WTC11 (cell line): ENCODE measurements at regions not wholly inside any gene's neighbourhood (a gene's known extent, or its start where the extent isn't known, plus 50 kb on each side); places are given as distances from the start of the nearest gene placed in this dataset.

Source experiments
- ATAC-seq: fragments of 200-7000 bp; cut with Tn5 transposase; 2 replicates; pipeline ENCODE4 v1.10.0; 2021; ENCODE audit warnings: mild to moderate bottlenecking, moderate library complexity
- CTCF ChIA-PET: fragments of 300-600 bp; sonication (Branson Sonifier 250); formaldehyde crosslinking; loops from one replicate; lab custom pipeline; 2021; ENCODE audit warnings: antibody characterized with exemption; lab: Charles Lee
- POLR2A ChIA-PET: fragments of 350-600 bp; sonication (Branson Sonifier 250); formaldehyde crosslinking; loops from one replicate; lab custom pipeline; 2021; ENCODE audit warnings: antibody characterized with exemption; lab: Charles Lee
- DNase-seq: peaks from one replicate; pipeline ENCODE4 v3.0.0; 2021; ENCODE audit warnings: low spot score
- H3K27ac Mint-ChIP-seq: 2 replicates; pipeline ENCODE4 v1.8.0; 2021; ENCODE audit warnings: mixed read lengths
- H3K27me3 Mint-ChIP-seq: 2 replicates; pipeline ENCODE4 v1.8.0; 2021; ENCODE audit warnings: low read depth, mild to moderate bottlenecking, moderate library complexity, mixed read lengths
- H3K36me3 Mint-ChIP-seq: 2 replicates; pipeline ENCODE4 v1.8.0; 2021; ENCODE audit warnings: mixed read lengths
- H3K4me1 Mint-ChIP-seq: 2 replicates; pipeline ENCODE4 v1.8.0; 2022; ENCODE audit warnings: mixed read lengths
- H3K4me3 Mint-ChIP-seq: 2 replicates; pipeline ENCODE4 v1.8.0; 2021; ENCODE audit warnings: mild to moderate bottlenecking, moderate library complexity, mixed read lengths
- H3K9me3 Mint-ChIP-seq: 2 replicates; pipeline ENCODE4 v1.8.0; 2021; ENCODE audit warnings: mixed read lengths
- ATF2 ChIP-seq: sonication (generic); formaldehyde crosslinking; IDR thresholded peaks from 2 replicates; pipeline ENCODE4 v1.8.1; 2022; ENCODE audit warnings: low read depth, missing genetic modification reagents, borderline replicate concordance
- ATF3 ChIP-seq: sonication (generic); formaldehyde crosslinking; conservative IDR thresholded peaks from 2 replicates; pipeline ENCODE4 v1.8.1; 2022; ENCODE audit warnings: mild to moderate bottlenecking, missing genetic modification reagents
- CBFB ChIP-seq: sonication (generic); formaldehyde crosslinking; IDR thresholded peaks from 2 replicates; pipeline ENCODE4 v1.8.1; 2022; ENCODE audit warnings: mild to moderate bottlenecking, low read depth, missing genetic modification reagents
- CDX4 ChIP-seq: fragments of 250-450 bp; sonication (Bioruptor Pico); IDR thresholded peaks from 2 replicates; pipeline ENCODE4 v1.9.0; 2021; ENCODE audit warnings: moderate library complexity, mild to moderate bottlenecking, inconsistent platforms, borderline replicate concordance
- CTCF ChIP-seq: fragments of 200-600 bp; IDR thresholded peaks from 2 replicates; pipeline ENCODE4 v1.8.0; 2022; ENCODE audit warnings: antibody characterized with exemption
- FOXP1 ChIP-seq: sonication (generic); formaldehyde crosslinking; IDR thresholded peaks from 2 replicates; pipeline ENCODE4 v1.8.0; 2022; ENCODE audit warnings: missing genetic modification reagents, mild to moderate bottlenecking, moderate library complexity, borderline replicate concordance
- FOXP4 ChIP-seq: sonication (generic); formaldehyde crosslinking; IDR thresholded peaks from 2 replicates; pipeline ENCODE4 v1.8.0; 2022; ENCODE audit warnings: mild to moderate bottlenecking, missing genetic modification reagents
- IRF2 ChIP-seq: sonication (generic); formaldehyde crosslinking; IDR thresholded peaks from 2 replicates; pipeline ENCODE4 v1.8.0; 2022; ENCODE audit warnings: low read depth, missing genetic modification reagents, borderline replicate concordance
- MYBL2 ChIP-seq: sonication (generic); formaldehyde crosslinking; IDR thresholded peaks from 2 replicates; pipeline ENCODE4 v1.8.1; 2023; ENCODE audit warnings: mild to moderate bottlenecking, moderate library complexity, missing genetic modification reagents
- RORB ChIP-seq: fragments of 250-450 bp; sonication (Bioruptor Pico); IDR thresholded peaks from 2 replicates; pipeline ENCODE4 v1.9.0; 2021; ENCODE audit warnings: mild to moderate bottlenecking
- SMAD4 ChIP-seq: sonication (generic); formaldehyde crosslinking; IDR thresholded peaks from 2 replicates; pipeline ENCODE4 v1.8.0; 2022; ENCODE audit warnings: mild to moderate bottlenecking, missing genetic modification reagents
- TCF7 ChIP-seq: sonication (generic); formaldehyde crosslinking; IDR thresholded peaks from 2 replicates; pipeline ENCODE4 v1.8.0; 2022; ENCODE audit warnings: mild to moderate bottlenecking, low read depth, missing genetic modification reagents, moderate library complexity
- TEAD4 ChIP-seq: sonication (generic); formaldehyde crosslinking; IDR thresholded peaks from 2 replicates; pipeline ENCODE4 v1.8.0; 2022; ENCODE audit warnings: mild to moderate bottlenecking, missing genetic modification reagents
- ZMAT4 ChIP-seq: fragments of 250-450 bp; sonication (Bioruptor Pico); IDR thresholded peaks from 2 replicates; pipeline ENCODE4 v1.9.0; 2021; ENCODE audit warnings: mild to moderate bottlenecking
- ZNF138 ChIP-seq: sonication (generic); formaldehyde crosslinking; conservative IDR thresholded peaks from 2 replicates; pipeline ENCODE4 v1.8.1; 2022; ENCODE audit warnings: mild to moderate bottlenecking, moderate library complexity, missing genetic modification reagents
- ZNF219 ChIP-seq: sonication (generic); formaldehyde crosslinking; IDR thresholded peaks from 2 replicates; pipeline ENCODE4 v1.8.0; 2023; ENCODE audit warnings: missing genetic modification reagents, mild to moderate bottlenecking, borderline replicate concordance
- ZNF263 ChIP-seq: sonication (generic); formaldehyde crosslinking; IDR thresholded peaks from 2 replicates; pipeline ENCODE4 v1.8.1; 2022; ENCODE audit warnings: low read depth, mild to moderate bottlenecking, moderate library complexity, missing genetic modification reagents
- ZNF423 ChIP-seq: fragments of 250-450 bp; sonication (Bioruptor Pico); IDR thresholded peaks from 2 replicates; pipeline ENCODE4 v2.1.2; 2022; ENCODE audit warnings: mild to moderate bottlenecking, moderate library complexity
- ZNF532 ChIP-seq: fragments of 250-450 bp; sonication (Bioruptor Pico); IDR thresholded peaks from 2 replicates; pipeline ENCODE4 v1.9.0; 2021; ENCODE audit warnings: mild to moderate bottlenecking, borderline replicate concordance

- TF ChIP-seq ZNF423 (CRISPR knock-in tag) (no peak), MYBL2 (CRISPR knock-in tag) (no peak), FOXP4 (CRISPR knock-in tag) (no peak)
- no peak for DNase-seq
- H3K4me1 Mint-ChIP-seq = peaks cover 7% of the 10 kb centered on the region; the same call in 1 of the 2 replicates
- no peak overlapping the region for H3K27ac Mint-ChIP-seq
- CTCF ChIA-PET = no interaction called here
- H3K36me3 Mint-ChIP-seq = peaks cover under 1% of the 10 kb centered on the region
- peaks cover 5% of the 10 kb centered on the region for H3K9me3 Mint-ChIP-seq
- ATAC-seq = no peak
- no peak overlapping the region for H3K4me3 Mint-ChIP-seq
- POLR2A ChIA-PET = no interaction called here
- peaks cover 2% of the 10 kb centered on the region; the same call in 1 of the 2 replicates for H3K27me3 Mint-ChIP-seq
Measured at GRCh38 chr7:24157666-24158065, 126.3 kb upstream of the NPY start.

GRCh38 chr7:24158975-24159374, 125.0 kb upstream of the NPY start:
- Mint-ChIP-seq H3K27me3 (peaks cover 2% of the 10 kb centered on the region; the same call in 1 of the 2 replicates), H3K4me3 (no peak overlapping the region), H3K9me3 (peaks cover 18% of the 10 kb centered on the region), H3K4me1 (peaks cover 13% of the 10 kb centered on the region; the same call in 1 of the 2 replicates), H3K27ac (no peak overlapping the region), H3K36me3 (peaks cover 12% of the 10 kb centered on the region)
- no peak for DNase-seq
- CTCF ChIA-PET = interaction anchor here (1.3 to 1.6 kb wide), 2 partner anchors 10 to 220 kb away, joined by 3 to 4 read pairs; no protein-coding TSS in a partner anchor
- ATAC-seq = no peak
- POLR2A ChIA-PET = no interaction called here
- TF ChIP-seq ATF2 (CRISPR knock-in tag) = no peak
- no peak for TF ChIP-seq FOXP4 (CRISPR knock-in tag)
- TF ChIP-seq RORB (CRISPR knock-in tag) = no peak
- no peak for TF ChIP-seq IRF2
- no peak for TF ChIP-seq SMAD4
- no peak for TF ChIP-seq ZNF423 (CRISPR knock-in tag)
- TF ChIP-seq ATF3 (CRISPR knock-in tag) = no peak
- no peak for TF ChIP-seq ZNF263 (CRISPR knock-in tag)
- TF ChIP-seq ZNF219 (CRISPR knock-in tag) = no peak
- no peak for TF ChIP-seq FOXP1 (CRISPR knock-in tag)
- TF ChIP-seq CBFB (CRISPR knock-in tag) = no peak
- no peak for TF ChIP-seq CDX4
- TF ChIP-seq TEAD4 (CRISPR knock-in tag) = no peak
- no peak for TF ChIP-seq ZNF138
- no peak for TF ChIP-seq ZMAT4
- TF ChIP-seq ZNF532 = no peak
- TF ChIP-seq TCF7 (CRISPR knock-in tag) = no peak
- TF ChIP-seq CTCF = no peak
